NOMO-1 (cell line): ENCODE measurements at regions not wholly inside any gene's neighbourhood (a gene's known extent, or its start where the extent isn't known, plus 50 kb on each side); places are given as distances from the start of the nearest gene placed in this dataset.
"Not testable (repeated sequence)": the region's sequence is repeated elsewhere in the genome, so short reads cannot be mapped to it uniquely, and the experiment has no call there.

ENCODE experiments used
- DNase-seq, 2 experiments: peaks; one replicate each; lab custom pipeline; 2025; ENCODE audit not compliant: unreplicated experiment in 2 of 2; lab: John Stamatoyannopoulos, UW

GRCh38 chrX:143228600-143228999, 202.9 kb downstream of the SPANXN4 start:
- DNase-seq = not testable (repeated sequence)

DNA sequence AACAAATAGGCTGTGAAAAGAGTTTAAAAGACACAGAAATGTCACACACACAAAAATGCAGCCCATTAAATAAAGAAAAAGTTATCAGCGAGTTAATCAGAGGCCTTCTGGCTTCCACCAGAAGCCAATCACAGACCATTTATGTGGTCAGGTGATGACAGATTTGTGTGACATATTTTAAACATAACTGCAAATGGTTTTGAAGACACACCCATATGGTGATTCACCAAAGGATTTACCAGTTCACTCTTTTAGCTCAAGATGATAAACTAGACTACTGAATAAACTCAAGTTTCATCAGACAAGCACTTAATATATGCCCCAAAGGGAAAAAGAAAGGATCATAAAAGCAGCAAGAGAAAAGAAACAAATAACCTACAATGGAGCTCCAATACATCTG, 181.2 kb downstream of the SPANXN4 start:
- no peak for DNase-seq

DNA sequence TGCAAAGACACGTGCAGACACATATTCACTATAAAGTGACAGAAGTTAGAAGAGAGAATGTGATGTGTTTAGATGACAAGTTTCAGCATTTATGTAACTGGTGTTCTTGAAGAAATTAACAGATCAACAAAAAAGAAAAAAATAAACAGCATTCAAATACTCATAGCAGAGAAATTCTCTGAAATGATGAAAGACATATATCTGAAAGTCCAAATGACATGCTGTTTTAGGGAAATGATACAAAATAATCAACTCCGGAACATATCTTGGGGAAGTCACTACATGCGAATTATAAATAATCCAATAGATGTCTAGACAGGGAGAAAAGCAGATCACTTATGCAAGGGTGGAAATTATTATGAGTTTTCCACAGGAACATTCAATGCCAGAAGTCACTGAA, 146.0 kb downstream of the SPANXN4 start:
- DNase-seq = no peak

DNA sequence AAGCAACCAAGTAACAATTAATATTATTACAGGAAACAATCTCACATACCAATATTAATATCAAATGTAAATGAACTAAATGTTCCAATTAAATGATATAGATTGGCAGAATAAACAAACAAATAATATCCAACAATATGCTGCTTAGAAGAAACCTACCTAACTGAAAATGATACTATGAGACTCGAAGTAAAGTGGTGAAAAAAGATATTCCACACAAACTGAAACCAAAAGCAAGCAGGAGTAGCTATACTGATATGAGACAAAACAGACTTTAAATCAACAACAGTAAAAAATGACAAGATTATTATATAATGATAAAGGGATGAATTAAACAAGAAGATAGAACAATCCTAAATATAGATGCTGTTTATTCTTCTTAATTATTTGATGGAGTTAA, 140.1 kb downstream of the SPANXN4 start:
- no peak for DNase-seq

GRCh38 chrX:143139681-143140080, 114.0 kb downstream of the SPANXN4 start:
- DNase-seq = no peak

DNA sequence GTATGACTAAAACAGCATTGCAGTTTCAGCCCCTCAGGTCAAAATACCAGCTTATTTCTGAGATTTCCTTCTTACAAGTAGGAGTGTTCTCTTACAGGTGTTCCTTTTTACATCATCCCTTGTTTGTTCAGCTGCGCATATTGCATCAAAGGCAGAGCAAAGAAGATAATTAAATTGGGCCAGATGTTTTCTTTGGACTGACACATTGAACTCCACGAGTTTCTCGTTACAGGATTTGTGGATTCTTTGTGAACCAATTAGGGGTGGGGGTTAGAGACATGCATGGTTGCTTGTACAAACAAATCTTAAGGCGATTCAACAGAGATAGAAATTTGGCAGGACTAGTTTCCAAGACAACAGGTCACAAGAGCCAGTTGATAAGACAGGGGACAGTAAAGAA, 95.7 kb downstream of the SPANXN4 start:
- DNase-seq = no peak

GRCh38 chrX:143115466-143115865, 89.7 kb downstream of the SPANXN4 start:
- no peak for DNase-seq

GRCh38 chrX:143095816-143096215, 70.1 kb downstream of the SPANXN4 start:
- DNase-seq = no peak

- DNase-seq = no peak
These were observed 69.6 kb downstream of the SPANXN4 start for GRCh38 chrX:143095321-143095720.

GRCh38 chrX:143094417-143095023, 68.8 kb downstream of the SPANXN4 start:
- DNase-seq = no peak
